Mesenchymal stem cell (in vitro differentiated cells and primary cell): ENCODE measurements at regions not wholly inside any gene's neighbourhood (a gene's known extent, or its start where the extent isn't known, plus 50 kb on each side); places are given as distances from the start of the nearest gene placed in this dataset.

Source experiments
- DNase-seq: peaks from one replicate; pipeline ENCODE4 v3.0.0-alpha.2; 2013
- H2AFZ ChIP-seq: one replicate; pipeline ENCODE4 v1.6.1; 2013; ENCODE audit warnings: low read depth, mild to moderate bottlenecking, control low read depth, inconsistent platforms, low read length, moderate library complexity
- H2AK5ac ChIP-seq: 2 replicates; pipeline ENCODE4 v1.6.1; 2013; ENCODE audit warnings: low read length, moderate library complexity, mild to moderate bottlenecking, inconsistent platforms; ENCODE audit not compliant: severe bottlenecking
- H2BK120ac ChIP-seq: one replicate; pipeline ENCODE4 v1.6.1; 2013; ENCODE audit warnings: low read depth, mild to moderate bottlenecking, inconsistent platforms, low read length, moderate library complexity
- H2BK12ac ChIP-seq, 2 experiments: one replicate each; pipeline ENCODE4 v1.6.1; 2013; ENCODE audit warnings: inconsistent platforms in 2 of 2, low read length in 2 of 2, mild to moderate bottlenecking in 2 of 2, moderate library complexity in 2 of 2, control low read depth in 1 of 2
- H2BK15ac ChIP-seq: one replicate; pipeline ENCODE4 v1.6.1; 2013; ENCODE audit warnings: mild to moderate bottlenecking, low read depth, inconsistent platforms; ENCODE audit not compliant: poor library complexity, severe bottlenecking
- H2BK5ac ChIP-seq: 2 replicates; pipeline ENCODE4 v1.6.1; 2013; ENCODE audit warnings: low read depth, mild to moderate bottlenecking, low read length, control low read depth, inconsistent platforms; ENCODE audit not compliant: poor library complexity, severe bottlenecking
- H3K14ac ChIP-seq, 2 experiments: one replicate each; pipeline ENCODE4 v1.6.1; 2013; ENCODE audit warnings: inconsistent platforms in 2 of 2, low read length in 2 of 2, control low read depth in 1 of 2, mild to moderate bottlenecking in 1 of 2, moderate library complexity in 1 of 2
- H3K18ac ChIP-seq, 2 experiments: one replicate each; pipeline ENCODE4 v1.6.1; 2013; ENCODE audit warnings: inconsistent platforms in 2 of 2, low read length in 2 of 2, control low read depth in 1 of 2, low read depth in 1 of 2, mild to moderate bottlenecking in 1 of 2
- H3K23ac ChIP-seq, 2 experiments: one replicate each; pipeline ENCODE4 v1.6.1; 2013; ENCODE audit warnings: inconsistent platforms in 2 of 2, low read length in 2 of 2, mild to moderate bottlenecking in 2 of 2, moderate library complexity in 2 of 2, control low read depth in 1 of 2
- H3K27ac ChIP-seq: 2 replicates; pipeline ENCODE4 v1.5.1; 2013; ENCODE audit warnings: mild to moderate bottlenecking, moderate library complexity, low read length, control low read depth, inconsistent platforms; ENCODE audit not compliant: poor library complexity, severe bottlenecking
- H3K27me3 ChIP-seq, 2 experiments: 2 replicates each; pipeline versions ENCODE4 v1.6.1 to v1.7.0; 2013; ENCODE audit warnings: low read length in 2 of 2, mild to moderate bottlenecking in 2 of 2, moderate library complexity in 2 of 2, control low read depth in 1 of 2, inconsistent platforms in 1 of 2; ENCODE audit not compliant: control insufficient read depth in 1 of 2, insufficient read depth in 1 of 2
- H3K36me3 ChIP-seq, 2 experiments: 2 replicates each; pipeline versions ENCODE4 v1.6.1 to v1.7.0; 2013; ENCODE audit warnings: low read length in 2 of 2, control low read depth in 1 of 2, inconsistent platforms in 1 of 2, low read depth in 1 of 2, mild to moderate bottlenecking in 1 of 2; ENCODE audit not compliant: insufficient read depth in 2 of 2, control insufficient read depth in 1 of 2
- H3K4ac ChIP-seq, 2 experiments: one replicate each; pipeline ENCODE4 v1.6.1; 2013; ENCODE audit warnings: inconsistent platforms in 2 of 2, low read length in 2 of 2, mild to moderate bottlenecking in 2 of 2, moderate library complexity in 2 of 2, control low read depth in 1 of 2, low read depth in 1 of 2
- H3K4me1 ChIP-seq: 2 replicates; pipeline ENCODE4 v1.6.1; 2013; ENCODE audit warnings: low read depth, low read length, control low read depth; ENCODE audit not compliant: control insufficient read depth, insufficient read depth
- H3K4me2 ChIP-seq: 2 replicates; pipeline ENCODE4 v1.6.1; 2013; ENCODE audit warnings: low read length, mild to moderate bottlenecking, inconsistent platforms; ENCODE audit not compliant: poor library complexity, severe bottlenecking
- H3K4me3 ChIP-seq, 2 experiments: 2 replicates each; pipeline versions ENCODE4 v1.5.1 to v1.7.0; 2013; ENCODE audit warnings: low read length in 2 of 2, mild to moderate bottlenecking in 2 of 2, control low read depth in 1 of 2, low read depth in 1 of 2; ENCODE audit not compliant: insufficient read depth in 1 of 2
- H3K79me1 ChIP-seq: replicated peaks from 2 replicates; pipeline ENCODE4 v1.6.1; 2013; ENCODE audit warnings: mild to moderate bottlenecking, control low read depth, low read length, inconsistent platforms; ENCODE audit not compliant: poor library complexity, severe bottlenecking
- H3K9ac ChIP-seq: 2 replicates; pipeline ENCODE4 v1.7.0; 2013; ENCODE audit warnings: mild to moderate bottlenecking, low read length, moderate library complexity
- H3K9me3 ChIP-seq: 2 replicates; pipeline ENCODE4 v1.7.0; 2013; ENCODE audit warnings: mild to moderate bottlenecking, low read length; ENCODE audit not compliant: control insufficient read depth
- H4K8ac ChIP-seq: one replicate; pipeline ENCODE4 v1.6.1; 2013; ENCODE audit warnings: inconsistent platforms, mild to moderate bottlenecking, low read length, moderate library complexity
- H4K91ac ChIP-seq: one replicate; pipeline ENCODE4 v1.6.1; 2013; ENCODE audit warnings: mild to moderate bottlenecking, low read length, inconsistent platforms
- WGBS: methylation state at CpG from one replicate; pipeline ENCODE4 v1.1.7; 2013; ENCODE audit warnings: mixed read lengths; 5-methylcytosine and 5-hydroxymethylcytosine counted together

- no peak overlapping the region for H2BK5ac ChIP-seq
- H3K18ac ChIP-seq: no peak overlapping the region
- WGBS: 65% methylated on average over 9 of the region's 9 CpGs
Observed at GRCh38 chr5:3715062-3715461, 119.4 kb downstream of the IRX1 start.

GRCh38 chr5:3729631-3730030, 134.0 kb downstream of the IRX1 start:
- Histone ChIP-seq H2BK120ac (no peak overlapping the region), H2AFZ (no peak overlapping the region), H3K9me3 (no peaks in the 10 kb centered on the region), H4K91ac (no peak overlapping the region), H3K18ac (no peak overlapping the region), H3K4me3 (no peak overlapping the region), H2BK15ac (no peak overlapping the region), H3K9ac (no peak overlapping the region), H3K4me2 (no peak overlapping the region), H3K4me1 (no peaks in the 10 kb centered on the region), H4K8ac (no peak overlapping the region), H2BK5ac (no peak overlapping the region), H3K36me3 (no peaks in the 10 kb centered on the region), H3K27me3 (no peaks in the 10 kb centered on the region), H3K14ac (no peak overlapping the region), H3K23ac (no peak overlapping the region), H3K4ac (no peak overlapping the region), H3K79me1 (no peaks in the 10 kb centered on the region), H2AK5ac (no peak overlapping the region), H2BK12ac (no peak overlapping the region), H3K27ac (no peak overlapping the region)
- no peak for DNase-seq
- WGBS: 80% methylated on average over 7 of the region's 8 CpGs

More at GRCh38 chr5:3715062-3715461, 119.4 kb downstream of the IRX1 start:
- Histone ChIP-seq H4K91ac (no peak overlapping the region), H2BK15ac (no peak overlapping the region), H4K8ac (no peak overlapping the region), H2AFZ (no peak overlapping the region), H2AK5ac (no peak overlapping the region), H3K23ac (no peak overlapping the region), H3K14ac (no peak overlapping the region), H3K9ac (no peak overlapping the region), H3K27me3 (no peaks in the 10 kb centered on the region), H3K4me2 (no peak overlapping the region), H3K79me1 (no peaks in the 10 kb centered on the region), H2BK12ac (no peak overlapping the region), H3K36me3 (no peaks in the 10 kb centered on the region), H3K4ac (no peak overlapping the region), H3K9me3 (no peaks in the 10 kb centered on the region), H3K27ac (no peak overlapping the region), H3K4me3 (no peak overlapping the region), H3K4me1 (no peaks in the 10 kb centered on the region), H2BK120ac (no peak overlapping the region)
- no peak for DNase-seq

- Histone ChIP-seq H2BK12ac (no peak overlapping the region), H4K91ac (no peak overlapping the region), H3K18ac (no peak overlapping the region), H3K27ac (no peak overlapping the region), H3K36me3 (no peaks in the 10 kb centered on the region), H3K4me3 (no peak overlapping the region), H3K4me2 (no peak overlapping the region), H3K4me1 (no peaks in the 10 kb centered on the region), H4K8ac (no peak overlapping the region), H3K27me3 (no peaks in the 10 kb centered on the region), H3K9me3 (no peaks in the 10 kb centered on the region), H3K23ac (no peak overlapping the region), H3K9ac (no peak overlapping the region), H2BK120ac (no peak overlapping the region), H2AK5ac (no peak overlapping the region), H2AFZ (no peak overlapping the region), H3K79me1 (no peaks in the 10 kb centered on the region), H2BK5ac (no peak overlapping the region), H3K14ac (no peak overlapping the region), H2BK15ac (no peak overlapping the region), H3K4ac (no peak overlapping the region)
- no peak for DNase-seq
- 77% methylated on average over 6 of the region's 6 CpGs for WGBS
Observed at GRCh38 chr5:3734632-3735031, 139.0 kb downstream of the IRX1 start.

GRCh38 chr5:3736466-3736865, 140.8 kb downstream of the IRX1 start:
- Histone ChIP-seq H2BK5ac (no peak overlapping the region), H3K23ac (no peak overlapping the region), H3K27me3 (no peaks in the 10 kb centered on the region), H2BK120ac (no peak overlapping the region), H3K4ac (no peak overlapping the region), H2AFZ (no peak overlapping the region), H3K4me3 (peak overlapping the region in 1 of 2 experiments; percentile 3), H2AK5ac (no peak overlapping the region), H4K8ac (no peak overlapping the region), H2BK12ac (no peak overlapping the region), H4K91ac (no peak overlapping the region), H3K14ac (no peak overlapping the region), H3K4me2 (no peak overlapping the region), H3K9ac (no peak overlapping the region), H3K9me3 (peaks cover 3% of the 10 kb centered on the region), H3K27ac (no peak overlapping the region), H3K4me1 (peaks cover 1% of the 10 kb centered on the region), H2BK15ac (no peak overlapping the region), H3K36me3 (no peaks in the 10 kb centered on the region), H3K18ac (no peak overlapping the region), H3K79me1 (no peaks in the 10 kb centered on the region)
- DNase-seq: no peak
- WGBS: 74% methylated on average over 16 of the region's 16 CpGs
